GM23338 (cell line): ENCODE measurements at regions not wholly inside any gene's neighbourhood (a gene's known extent, or its start where the extent isn't known, plus 50 kb on each side); places are given as distances from the start of the nearest gene placed in this dataset.

Experiments
- ATAC-seq: fragments of 200-7000 bp; cut with Tn5 transposase; 3 replicates; pipeline ENCODE4 v1.9.1; 2020
- DNase-seq: peaks from one replicate; pipeline ENCODE4 v3.0.0-alpha.2; 2015; ENCODE audit warnings: low spot score
- H2AFZ ChIP-seq: fragments of 200-600 bp; sonication (generic); 2 replicates; pipeline ENCODE4 v1.8.0; 2016; ENCODE audit warnings: antibody characterized with exemption, mild to moderate bottlenecking, moderate library complexity
- H3F3A ChIP-seq: fragments of 200-600 bp; sonication (generic); replicated peaks from 2 replicates; pipeline ENCODE4 v1.8.0; 2017; ENCODE audit warnings: antibody characterized with exemption, mixed run types, low read depth
- H3K27ac ChIP-seq: fragments of 200-600 bp; sonication (generic); 2 replicates; pipeline ENCODE4 v1.6.1; 2016; ENCODE audit warnings: low read depth
- H3K27me3 ChIP-seq: fragments of 200-600 bp; sonication (generic); 2 replicates; pipeline ENCODE4 v1.8.0; 2016; ENCODE audit warnings: mild to moderate bottlenecking, mixed run types, moderate library complexity; ENCODE audit not compliant: insufficient read depth
- H3K36me3 ChIP-seq: fragments of 200-600 bp; sonication (generic); 2 replicates; pipeline ENCODE4 v1.8.0; 2016; ENCODE audit warnings: mild to moderate bottlenecking; ENCODE audit not compliant: insufficient read depth
- H3K4me1 ChIP-seq: fragments of 200-600 bp; sonication (generic); 2 replicates; pipeline ENCODE4 v1.8.0; 2016; ENCODE audit warnings: mild to moderate bottlenecking, moderate library complexity; ENCODE audit not compliant: insufficient read depth
- H3K4me2 ChIP-seq: fragments of 200-600 bp; sonication (generic); 2 replicates; pipeline ENCODE4 v1.7.1; 2017; ENCODE audit warnings: mixed run types
- H3K4me3 ChIP-seq: fragments of 200-600 bp; sonication (generic); 2 replicates; pipeline ENCODE4 v1.6.1; 2016; ENCODE audit warnings: mixed run types
- H3K79me2 ChIP-seq: fragments of 200-600 bp; sonication (generic); replicated peaks from 2 replicates; pipeline ENCODE4 v1.8.0; 2017; ENCODE audit warnings: mild to moderate bottlenecking; ENCODE audit not compliant: insufficient read depth
- H3K9me2 ChIP-seq: fragments of 200-600 bp; sonication (generic); 2 replicates; pipeline ENCODE4 v1.8.0; 2017; ENCODE audit not compliant: insufficient read depth
- H4K20me1 ChIP-seq: fragments of 200-600 bp; sonication (generic); replicated peaks from 2 replicates; pipeline ENCODE4 v1.8.0; 2017; ENCODE audit warnings: mild to moderate bottlenecking; ENCODE audit not compliant: insufficient read depth
- H3K27ac Mint-ChIP-seq: 2 replicates; pipeline ENCODE4 v1.8.0; 2020; ENCODE audit warnings: inconsistent platforms, mild to moderate bottlenecking, moderate library complexity, mixed read lengths
- H3K27me3 Mint-ChIP-seq: 3 replicates; pipeline ENCODE4 v1.8.0; 2022; ENCODE audit warnings: low read depth, mild to moderate bottlenecking, moderate library complexity, mixed read lengths, inconsistent platforms; ENCODE audit not compliant: insufficient read depth, poor library complexity
- H3K36me3 Mint-ChIP-seq: 3 replicates; pipeline ENCODE4 v1.8.0; 2021; ENCODE audit warnings: low read depth, mild to moderate bottlenecking, inconsistent platforms, moderate library complexity, mixed read lengths
- H3K4me1 Mint-ChIP-seq: 3 replicates; pipeline ENCODE4 v1.8.0; 2020; ENCODE audit warnings: mild to moderate bottlenecking, inconsistent platforms, mixed read lengths
- H3K4me3 Mint-ChIP-seq: 3 replicates; pipeline ENCODE4 v1.8.0; 2021; ENCODE audit warnings: moderate library complexity, mild to moderate bottlenecking, inconsistent platforms, mixed read lengths
- H3K9me3 Mint-ChIP-seq: 3 replicates; pipeline ENCODE4 v1.8.0; 2020; ENCODE audit warnings: moderate library complexity, mild to moderate bottlenecking, inconsistent platforms, mixed read lengths
- CREB1 ChIP-seq: fragments of 250-450 bp; sonication (Bioruptor Pico); IDR thresholded peaks from 2 replicates; pipeline ENCODE4 v1.5.0; 2020; ENCODE audit warnings: low read depth, mild to moderate bottlenecking, moderate library complexity
- NANOG ChIP-seq: IDR thresholded peaks from 2 replicates; pipeline ENCODE4 v1.6.1; 2016; ENCODE audit warnings: antibody characterized with exemption, borderline replicate concordance
- REST ChIP-seq: IDR thresholded peaks from one replicate; pipeline ENCODE4 v1.6.1; 2018; ENCODE audit warnings: antibody characterized with exemption; ENCODE audit not compliant: unreplicated experiment
- STAT1 ChIP-seq: IDR thresholded peaks from one replicate; pipeline ENCODE4 v1.6.1; 2016; ENCODE audit warnings: antibody characterized with exemption; ENCODE audit not compliant: unreplicated experiment
- ZNF114 ChIP-seq: fragments of 250-450 bp; sonication (Bioruptor Pico); IDR thresholded peaks from 2 replicates; pipeline ENCODE4 v1.5.0; 2020; ENCODE audit warnings: mild to moderate bottlenecking, moderate library complexity
- ZNF462 ChIP-seq: fragments of 250-450 bp; sonication (Bioruptor Pico); IDR thresholded peaks from 2 replicates; pipeline ENCODE4 v1.5.0; 2020; ENCODE audit warnings: mild to moderate bottlenecking, moderate library complexity

GRCh38 chr4:10898072-10898471 lies 213.5 kb upstream of the CLNK start (continued):
- no peak for TF ChIP-seq ZNF462 (CRISPR knock-in tag)
- no peak for TF ChIP-seq CREB1 (CRISPR knock-in tag)
- no peak for TF ChIP-seq ZNF114 (CRISPR knock-in tag)
- no peak for TF ChIP-seq REST
- no peak for TF ChIP-seq NANOG

GRCh38 chr4:10897076-10897475 lies 212.5 kb upstream of the CLNK start:
- Mint-ChIP-seq H3K27ac (no peak overlapping the region), H3K36me3 (no peaks in the 10 kb centered on the region), H3K27me3 (peaks cover 3% of the 10 kb centered on the region), H3K4me1 (peaks cover 5% of the 10 kb centered on the region; the same call in 2 of the 3 replicates), H3K4me3 (no peak overlapping the region), H3K9me3 (no peaks in the 10 kb centered on the region)
- no peaks in the 10 kb centered on the region for H4K20me1 ChIP-seq
- H3K27me3 ChIP-seq, result no peaks in the 10 kb centered on the region
- H3F3A ChIP-seq, result no peaks in the 10 kb centered on the region
- no peaks in the 10 kb centered on the region for H3K36me3 ChIP-seq
- H3K79me2 ChIP-seq, result no peaks in the 10 kb centered on the region
- DNase-seq (no peak), ATAC-seq (no peak)
- no peaks in the 10 kb centered on the region for H3K4me1 ChIP-seq
- no peak overlapping the region for H3K27ac ChIP-seq
- H2AFZ ChIP-seq, result no peak overlapping the region
- H3K4me3 ChIP-seq, result no peak overlapping the region
- no peak overlapping the region for H3K4me2 ChIP-seq
- H3K9me2 ChIP-seq, result peaks cover 10% of the 10 kb centered on the region
- TF ChIP-seq ZNF462 (CRISPR knock-in tag), result no peak
- TF ChIP-seq STAT1, result no peak
- TF ChIP-seq ZNF114 (CRISPR knock-in tag), result no peak
